ENCODE measurements at regions not wholly inside any gene's neighbourhood (a gene's known extent, or its start where the extent isn't known, plus 50 kb on each side); places are given as distances from the start of the nearest gene placed in this dataset.
A peak's percentile ranks its signal among the peaks of the same experiment; 100 is the strongest.

- no peaks in the 10 kb centered on the region for H3K9me3 ChIP-seq (ENCODE audit: low read length)
- H3K9ac ChIP-seq (ENCODE audit: low read length), result no peak overlapping the region
- ChIA-PET CTCF (no interaction called here), POLR2A (ENCODE audit: unreplicated experiment) (no interaction called here)
- no peaks in the 10 kb centered on the region for H3F3A ChIP-seq (ENCODE audit: low read length, unreplicated experiment)
- no peaks in the 10 kb centered on the region for H3K36me3 ChIP-seq (ENCODE audit: low read depth, low read length)
- DNase-seq, result no peak
- intact Hi-C loops (cut with micrococcal nuclease), result loop anchor here (5.0 to 10.0 kb wide), 3 partner anchors 93 to 301 kb away; partner anchors contain the start of genes SIRPA and STK35
- H3K27ac ChIP-seq (ENCODE audit: low read length), result no peak overlapping the region
- no peaks in the 10 kb centered on the region for H3K79me2 ChIP-seq (ENCODE audit: low read length)
- H2AFZ ChIP-seq (ENCODE audit: low read length), result no peak overlapping the region
- TF ChIP-seq EZH2phosphoT487 (IDR thresholded peaks at IDR 0.05; ENCODE audit: borderline replicate concordance, low read length), result no peak
- TF ChIP-seq EZH2 (IDR thresholded peaks at IDR 0.05; ENCODE audit: low read length, unreplicated experiment), result no peak
- TF ChIP-seq, protein P1, sequence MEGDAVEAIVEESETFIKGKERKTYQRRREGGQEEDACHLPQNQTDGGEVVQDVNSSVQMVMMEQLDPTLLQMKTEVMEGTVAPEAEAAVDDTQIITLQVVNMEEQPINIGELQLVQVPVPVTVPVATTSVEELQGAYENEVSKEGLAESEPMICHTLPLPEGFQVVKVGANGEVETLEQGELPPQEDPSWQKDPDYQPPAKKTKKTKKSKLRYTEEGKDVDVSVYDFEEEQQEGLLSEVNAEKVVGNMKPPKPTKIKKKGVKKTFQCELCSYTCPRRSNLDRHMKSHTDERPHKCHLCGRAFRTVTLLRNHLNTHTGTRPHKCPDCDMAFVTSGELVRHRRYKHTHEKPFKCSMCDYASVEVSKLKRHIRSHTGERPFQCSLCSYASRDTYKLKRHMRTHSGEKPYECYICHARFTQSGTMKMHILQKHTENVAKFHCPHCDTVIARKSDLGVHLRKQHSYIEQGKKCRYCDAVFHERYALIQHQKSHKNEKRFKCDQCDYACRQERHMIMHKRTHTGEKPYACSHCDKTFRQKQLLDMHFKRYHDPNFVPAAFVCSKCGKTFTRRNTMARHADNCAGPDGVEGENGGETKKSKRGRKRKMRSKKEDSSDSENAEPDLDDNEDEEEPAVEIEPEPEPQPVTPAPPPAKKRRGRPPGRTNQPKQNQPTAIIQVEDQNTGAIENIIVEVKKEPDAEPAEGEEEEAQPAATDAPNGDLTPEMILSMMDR (conservative IDR thresholded peaks at IDR 0.05; ENCODE audit: low read depth, low read length), result no peak
- no TSS peak for BruUV-seq (replicated peaks)
- H3K4me3 ChIP-seq (ENCODE audit: low read length), result no peak overlapping the region
- H3K4me1 ChIP-seq (ENCODE audit: insufficient read depth, low read length), result peaks cover 22% of the 10 kb centered on the region
- no peak overlapping the region for H3K4me2 ChIP-seq (ENCODE audit: low read length)
- ATAC-seq, result no peak
- no peaks in the 10 kb centered on the region for H4K20me1 ChIP-seq (ENCODE audit: low read length)
- H3K27me3 ChIP-seq (ENCODE audit: low read length), result no peaks in the 10 kb centered on the region
- no peaks in the 10 kb centered on the region for H3K9me2 ChIP-seq (replicated peaks; ENCODE audit: low read length)
These were observed 91.2 kb upstream of the SIRPA start for GRCh38 chr20:1803932-1804501.

GRCh38 chr20:1803061-1803931, 91.9 kb upstream of the SIRPA start:
- H3K27ac ChIP-seq (ENCODE audit: low read length), result no peak overlapping the region
- H3K4me1 ChIP-seq (ENCODE audit: insufficient read depth, low read length), result peaks cover 24% of the 10 kb centered on the region
- no peaks in the 10 kb centered on the region for H3K9me3 ChIP-seq (ENCODE audit: low read length)
- H3K9ac ChIP-seq (ENCODE audit: low read length), result no peak overlapping the region
- no peaks in the 10 kb centered on the region for H3K36me3 ChIP-seq (ENCODE audit: low read depth, low read length)
- CTCF ChIA-PET, result interaction anchor here (1.2 kb wide), 1 partner anchor 299 kb away, joined by 4 read pairs; no protein-coding TSS in a partner anchor
- no peaks in the 10 kb centered on the region for H3K27me3 ChIP-seq (ENCODE audit: low read length)
- H3K79me2 ChIP-seq (ENCODE audit: low read length), result no peaks in the 10 kb centered on the region
- TF ChIP-seq, protein P1 (conservative IDR thresholded peaks at IDR 0.05; ENCODE audit: low read depth, low read length), result no peak
- TF ChIP-seq EZH2phosphoT487 (IDR thresholded peaks at IDR 0.05; ENCODE audit: borderline replicate concordance, low read length), result no peak
- BruUV-seq (replicated peaks), result no TSS peak
- H2AFZ ChIP-seq (ENCODE audit: low read length), result peak overlapping the region; percentile 78; the same call in 1 of the 2 replicates
- peak overlapping the region; percentile 62 for H3K4me3 ChIP-seq (ENCODE audit: low read length)
- ATAC-seq, result no peak
- H3K9me2 ChIP-seq (replicated peaks; ENCODE audit: low read length), result no peaks in the 10 kb centered on the region
- H4K20me1 ChIP-seq (ENCODE audit: low read length), result no peaks in the 10 kb centered on the region
- H3F3A ChIP-seq (ENCODE audit: low read length, unreplicated experiment), result no peaks in the 10 kb centered on the region
- intact Hi-C loops (cut with micrococcal nuclease), result loop anchor here (5.0 to 10.0 kb wide), 3 partner anchors 94 to 302 kb away; partner anchors contain the start of genes SIRPA and STK35
- POLR2A ChIA-PET (ENCODE audit: unreplicated experiment), result no interaction called here
- no peak for DNase-seq
- H3K4me2 ChIP-seq (ENCODE audit: low read length), result peak overlapping the region; percentile 88

Data from PC-3 (cell line).